B cell (primary cell): ENCODE measurements at regions not wholly inside any gene's neighbourhood (a gene's known extent, or its start where the extent isn't known, plus 50 kb on each side); places are given as distances from the start of the nearest gene placed in this dataset.

ENCODE experiments used
- ATAC-seq: fragments of 200-7000 bp; cut with Tn5 transposase; one replicate; pipeline ENCODE4 v1.10.0; 2021; ENCODE audit warnings: low read depth, mild to moderate bottlenecking, moderate number of reproducible peaks, moderate library complexity
- CTCF ChIA-PET: fragments of 350-600 bp; sonication (Branson Sonifier 250); formaldehyde crosslinking; loops from one replicate; lab custom pipeline; 2021; ENCODE audit warnings: antibody characterized with exemption, inconsistent platforms; lab: Charles Lee
- POLR2A ChIA-PET: fragments of 350-600 bp; sonication (Branson Sonifier 250); formaldehyde crosslinking; loops from one replicate; lab custom pipeline; 2021; ENCODE audit warnings: antibody characterized with exemption; lab: Charles Lee
- DNase-seq: peaks from one replicate; pipeline ENCODE4 v3.0.0; 2013
- H2AFZ ChIP-seq: 2 replicates; pipeline ENCODE4 v1.6.1; 2012; ENCODE audit warnings: mild to moderate bottlenecking, low read depth, low read length; ENCODE audit not compliant: insufficient read depth, poor library complexity, severe bottlenecking
- H3K27ac ChIP-seq, 2 donors: 1 replicate in 1 of 2; 2 replicates in 1 of 2; pipeline ENCODE4 v1.5.1; 2012 to 2013; ENCODE audit warnings: low read length in 2 of 2, mild to moderate bottlenecking in 2 of 2, moderate library complexity in 1 of 2
- H3K27me3 ChIP-seq, 4 experiments: fragments of 200-600 bp in 1 of 4; sonication (generic) in 1 of 4; replicated peaks in 1 of 4; 1 replicate in 2 of 4; 2 replicates in 2 of 4; pipeline versions ENCODE4 v1.6.1 to v1.7.0; 2013 to 2016; ENCODE audit warnings: low read length in 3 of 4, mild to moderate bottlenecking in 2 of 4, mixed read lengths in 1 of 4, moderate library complexity in 1 of 4; ENCODE audit not compliant: insufficient read depth in 4 of 4, control insufficient read depth in 3 of 4; ENCODE audit errors: control extremely low read depth in 1 of 4
- H3K36me3 ChIP-seq, 2 experiments: replicated peaks in 1 of 2; 1 replicate in 1 of 2; 2 replicates in 1 of 2; pipeline versions ENCODE4 v1.6.1 to v1.7.1; 2013; ENCODE audit warnings: low read length in 1 of 2; ENCODE audit not compliant: insufficient read depth in 2 of 2, control insufficient read depth in 1 of 2; ENCODE audit errors: control extremely low read depth in 1 of 2, extremely low read depth in 1 of 2
- H3K4me1 ChIP-seq, 2 donors: fragments of 200-600 bp in 1 of 2; sonication (generic) in 1 of 2; 1 replicate in 1 of 2; 2 replicates in 1 of 2; pipeline versions ENCODE4 v1.5.1 to v1.6.1; 2013 to 2017; ENCODE audit warnings: low read length in 2 of 2; ENCODE audit not compliant: control insufficient read depth in 2 of 2, insufficient read depth in 2 of 2
- H3K4me2 ChIP-seq: replicated peaks from 2 replicates; pipeline ENCODE3; 2012; ENCODE audit warnings: mild to moderate bottlenecking, low read depth, low read length; ENCODE audit not compliant: poor library complexity, severe bottlenecking
- H3K4me3 ChIP-seq, 5 experiments: fragments of 200-600 bp in 1 of 5; sonication (generic) in 1 of 5; 1 replicate in 3 of 5; 2 replicates in 2 of 5; pipeline versions ENCODE4 v1.5.1 to v1.7.0; 2011 to 2016; ENCODE audit warnings: low read length in 4 of 5, mild to moderate bottlenecking in 4 of 5, low read depth in 2 of 5, control low read depth in 1 of 5, moderate library complexity in 1 of 5; ENCODE audit not compliant: insufficient read depth in 1 of 5; ENCODE audit errors: control extremely low read depth in 1 of 5, extremely low read depth in 1 of 5
- H3K79me2 ChIP-seq: fragments of 200-600 bp; sonication (generic); one replicate; pipeline ENCODE4 v1.6.0; 2016; ENCODE audit warnings: low read length; ENCODE audit not compliant: control insufficient read depth, insufficient read depth
- H3K9ac ChIP-seq: fragments of 200-600 bp; sonication (generic); 2 replicates; pipeline ENCODE4 v1.6.1; 2017; ENCODE audit warnings: mild to moderate bottlenecking, low read length, moderate library complexity
- H3K9me3 ChIP-seq, 3 donors: one replicate each; pipeline versions ENCODE4 v1.6.1 to v1.7.1; 2013; ENCODE audit warnings: low read length in 2 of 3; ENCODE audit not compliant: control insufficient read depth in 2 of 3, insufficient read depth in 1 of 3; ENCODE audit errors: control extremely low read depth in 1 of 3
- H4K20me1 ChIP-seq: 2 replicates; pipeline ENCODE4 v1.6.0; 2012; ENCODE audit warnings: mild to moderate bottlenecking, low read length; ENCODE audit not compliant: insufficient read depth, control insufficient read depth, poor library complexity, severe bottlenecking
- H3K27ac Mint-ChIP-seq: one replicate; pipeline ENCODE4 v1.8.0; 2021; ENCODE audit warnings: mixed read lengths
- H3K27me3 Mint-ChIP-seq: one replicate; pipeline ENCODE4 v1.8.0; 2021; ENCODE audit warnings: mixed read lengths
- H3K4me1 Mint-ChIP-seq: one replicate; pipeline ENCODE4 v1.8.0; 2021; ENCODE audit warnings: mixed read lengths
- H3K4me3 Mint-ChIP-seq: one replicate; pipeline ENCODE4 v1.8.0; 2021; ENCODE audit warnings: mixed read lengths
- H3K9me3 Mint-ChIP-seq: one replicate; pipeline ENCODE4 v1.8.0; 2022; ENCODE audit warnings: mixed read lengths; ENCODE audit not compliant: insufficient read depth
- CTCF ChIP-seq: fragments of 200-600 bp; IDR thresholded peaks from one replicate; pipeline ENCODE4 v1.8.0; 2022; ENCODE audit warnings: antibody characterized with exemption, mild to moderate bottlenecking
- EZH2 ChIP-seq: IDR thresholded peaks from 2 replicates; pipeline ENCODE4 v1.6.1; 2012; ENCODE audit warnings: borderline replicate concordance, low read depth, mild to moderate bottlenecking, moderate library complexity, low read length; ENCODE audit not compliant: insufficient read depth, poor library complexity, severe bottlenecking
- WGBS: methylation state at CpG from one replicate; pipeline ENCODE4 v1.1.5; 2013; ENCODE audit warnings: missing lambda C conversion rate; ENCODE audit not compliant: insufficient coverage; 5-methylcytosine and 5-hydroxymethylcytosine counted together
- intact Hi-C: fragments of 100-400 bp; cut with micrococcal nuclease; formaldehyde crosslinking; loops from one replicate; pipeline ENCODE4 v1.10.0; 2022

DNA sequence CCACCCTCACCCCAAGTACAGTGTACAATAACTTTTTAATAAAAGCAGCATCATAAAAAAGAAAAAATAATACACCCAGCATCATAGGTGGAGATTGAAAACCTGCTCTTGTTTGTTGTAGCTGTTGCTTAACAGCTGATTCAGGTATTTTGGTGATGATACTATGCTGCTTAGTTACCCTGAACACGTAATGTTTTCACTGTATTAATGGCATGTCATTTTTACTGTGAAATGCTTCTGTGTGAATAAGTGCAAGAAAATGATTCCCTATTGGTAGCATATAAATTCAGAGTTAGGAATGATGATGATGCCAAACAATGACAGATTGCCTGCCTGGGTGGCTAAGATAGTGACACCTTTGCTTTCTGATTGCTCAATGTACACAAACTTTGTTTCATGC lies 405.7 kb downstream of the HDGFL1 start:
- H3K9me3 Mint-ChIP-seq: peaks cover 3% of the 10 kb centered on the region
- H4K20me1 ChIP-seq: no peaks in the 10 kb centered on the region
- no peak for ATAC-seq
- H3K27ac Mint-ChIP-seq: no peak overlapping the region
- WGBS: 60% methylated on average over 1 of the region's 1 CpG
- no peak overlapping the region for H3K9ac ChIP-seq
- intact Hi-C loops: no loop called here
- ChIA-PET POLR2A (no interaction called here), CTCF (no interaction called here)
- no peaks in the 10 kb centered on the region for H3K4me1 ChIP-seq
- no peaks in the 10 kb centered on the region for H3K27me3 ChIP-seq
- no peak overlapping the region for H3K27ac ChIP-seq
- no peak for DNase-seq
- H3K36me3 ChIP-seq: no peaks in the 10 kb centered on the region
- no peak overlapping the region for H3K4me3 Mint-ChIP-seq
- no peaks in the 10 kb centered on the region for H3K79me2 ChIP-seq
- H2AFZ ChIP-seq: no peak overlapping the region
- peaks cover 0 to 1% (median 0%) of the 10 kb centered on the region in 3 donors for H3K9me3 ChIP-seq
- no peak overlapping the region for H3K4me2 ChIP-seq
- H3K4me1 Mint-ChIP-seq: no peaks in the 10 kb centered on the region
- TF ChIP-seq EZH2: no peak
- no peak for TF ChIP-seq CTCF
- H3K27me3 Mint-ChIP-seq: no peaks in the 10 kb centered on the region
- H3K4me3 ChIP-seq: no peak overlapping the region

GRCh38 chr6:22980446-22980845 lies 411.1 kb downstream of the HDGFL1 start:
- no peak overlapping the region for H3K4me2 ChIP-seq
- no peaks in the 10 kb centered on the region for H3K79me2 ChIP-seq
- no peaks in the 10 kb centered on the region for H3K27me3 ChIP-seq
- H3K9ac ChIP-seq: no peak overlapping the region
- Mint-ChIP-seq H3K4me3 (no peak overlapping the region), H3K4me1 (no peaks in the 10 kb centered on the region), H3K27ac (no peak overlapping the region), H3K27me3 (no peaks in the 10 kb centered on the region), H3K9me3 (peaks cover 3% of the 10 kb centered on the region)
- 79% methylated on average over 2 of the region's 2 CpGs for WGBS
- no peak for DNase-seq
- peaks cover 0 to 10% (median 0%) of the 10 kb centered on the region in 3 donors for H3K9me3 ChIP-seq
- ATAC-seq: no peak
- CTCF ChIA-PET: no interaction called here
- TF ChIP-seq CTCF (no peak), EZH2 (no peak)
- intact Hi-C loops: no loop called here
- no peaks in the 10 kb centered on the region for H3K36me3 ChIP-seq
- H4K20me1 ChIP-seq: no peaks in the 10 kb centered on the region
- H3K4me1 ChIP-seq: no peaks in the 10 kb centered on the region
- POLR2A ChIA-PET: no interaction called here
- H3K27ac ChIP-seq: no peak overlapping the region
- no peak overlapping the region for H2AFZ ChIP-seq
- H3K4me3 ChIP-seq: no peak overlapping the region
